ENCODE measurements at regions not wholly inside any gene's neighbourhood (a gene's known extent, or its start where the extent isn't known, plus 50 kb on each side); places are given as distances from the start of the nearest gene placed in this dataset.
A peak's percentile ranks its signal among the peaks of the same experiment; 100 is the strongest.

- intact Hi-C loops (cut with micrococcal nuclease; ENCODE audit: unreplicated experiment) (no loop called here), in situ Hi-C loops (cut with HindIII; ENCODE audit: low pct_unique_long_range_greater_than_20kb, low sequenced_read_pairs) (no loop called here)
- ATAC-seq: no peak
- peak overlapping the region; percentile 3; the same call in 1 of the 2 replicates for H3K27ac ChIP-seq (ENCODE audit: low read length)
- TF ChIP-seq SIN3A (IDR thresholded peaks at IDR 0.05; ENCODE audit: borderline replicate concordance, insufficient read depth, low read depth, low read length) (no peak), TCF7L2 (IDR thresholded peaks at IDR 0.05; ENCODE audit: low read depth, low read length) (no peak), CTCF (IDR thresholded peaks at IDR 0.05) (no peak), REST (IDR thresholded peaks at IDR 0.05; ENCODE audit: insufficient read depth in 1 of 2, low read depth in 2 of 2, low read length in 1 of 2) (no peak)
- no peaks in the 10 kb centered on the region for H3K27me3 ChIP-seq (ENCODE audit: control insufficient read depth, insufficient read depth, low read length)
- CTCF ChIA-PET: no interaction called here
- no TSS peak for BruUV-seq (replicated peaks)
- peaks cover 4% of the 10 kb centered on the region; the same call in 1 of the 2 replicates for H3K9me3 ChIP-seq (ENCODE audit: control insufficient read depth, insufficient read depth, low read depth, low read length)
- H3K4me3 ChIP-seq (ENCODE audit: low read depth in 2 of 2, low read length in 2 of 2): no peak overlapping the region
- no peaks in the 10 kb centered on the region for H3K4me1 ChIP-seq (ENCODE audit: control insufficient read depth, insufficient read depth, low read length)
- DNase-seq (ENCODE audit: low read depth, low spot score): no peak
- POLR2A ChIA-PET: no interaction called here
- H3K36me3 ChIP-seq (ENCODE audit: control insufficient read depth, insufficient read depth, low read length): no peaks in the 10 kb centered on the region
Measured at GRCh38 chr5:57817924-57818323, 335.3 kb upstream of the ACTBL2 start.

GRCh38 chr5:57817001-57817453 lies 334.4 kb upstream of the ACTBL2 start:
- H3K27ac ChIP-seq (ENCODE audit: low read length): peak overlapping the region; percentile 35; the same call in 1 of the 2 replicates
- BruUV-seq (replicated peaks): no TSS peak
- DNase-seq (ENCODE audit: low read depth, low spot score) (no peak), ATAC-seq (no peak)
- CTCF ChIA-PET: interaction anchor here (0.7 kb wide), 1 partner anchor 512 kb away, joined by 5 read pairs; no protein-coding TSS in a partner anchor
- H3K36me3 ChIP-seq (ENCODE audit: control insufficient read depth, insufficient read depth, low read length): no peaks in the 10 kb centered on the region
- no peak overlapping the region for H3K4me3 ChIP-seq (ENCODE audit: low read depth in 2 of 2, low read length in 2 of 2)
- no peaks in the 10 kb centered on the region for H3K4me1 ChIP-seq (ENCODE audit: control insufficient read depth, insufficient read depth, low read length)
- H3K27me3 ChIP-seq (ENCODE audit: control insufficient read depth, insufficient read depth, low read length): no peaks in the 10 kb centered on the region
- in situ Hi-C loops (cut with HindIII; ENCODE audit: low pct_unique_long_range_greater_than_20kb, low sequenced_read_pairs): no loop called here
- no peak for TF ChIP-seq CTCF (IDR thresholded peaks at IDR 0.05)
- no peak for TF ChIP-seq REST (IDR thresholded peaks at IDR 0.05; ENCODE audit: insufficient read depth in 1 of 2, low read depth in 2 of 2, low read length in 1 of 2)
- no peak for TF ChIP-seq SIN3A (IDR thresholded peaks at IDR 0.05; ENCODE audit: borderline replicate concordance, insufficient read depth, low read depth, low read length)
- no peak for TF ChIP-seq POLR2AphosphoS5 (IDR thresholded peaks at IDR 0.05; ENCODE audit: low read depth, low read length)
- TF ChIP-seq TCF7L2 (IDR thresholded peaks at IDR 0.05; ENCODE audit: low read depth, low read length): no peak
- H3K9me3 ChIP-seq (ENCODE audit: control insufficient read depth, insufficient read depth, low read depth, low read length): peaks cover 4% of the 10 kb centered on the region; the same call in 1 of the 2 replicates
- POLR2A ChIA-PET: no interaction called here
- intact Hi-C loops (cut with micrococcal nuclease; ENCODE audit: unreplicated experiment): no loop called here

Measured in Panc1 (cell line).